ENCODE measurements at regions not wholly inside any gene's neighbourhood (a gene's known extent, or its start where the extent isn't known, plus 50 kb on each side); places are given as distances from the start of the nearest gene placed in this dataset.
"Not testable (repeated sequence)": the region's sequence is repeated elsewhere in the genome, so short reads cannot be mapped to it uniquely, and the experiment has no call there.

GRCh38 chr18:35827275-35827902 is 145.1 kb upstream of the RMP24 start:
- DNase-seq: no peak

GRCh38 chr18:35827903-35828275 is 144.6 kb upstream of the RMP24 start:
- DNase-seq: no peak

GRCh38 chr18:35828591-35828990 is 143.9 kb upstream of the RMP24 start:
- DNase-seq: no peak

- DNase-seq: no peak
These were observed 137.1 kb upstream of the RMP24 start for GRCh38 chr18:35835366-35835765.

GRCh38 chr18:35835833-35836232 is 136.6 kb upstream of the RMP24 start:
- no peak for DNase-seq

- DNase-seq: no peak
These were observed 135.5 kb upstream of the RMP24 start for GRCh38 chr18:35836932-35837331.

- DNase-seq: no peak
These were observed 134.5 kb upstream of the RMP24 start for GRCh38 chr18:35837922-35838496.

- no peak for DNase-seq
These were observed 131.2 kb upstream of the RMP24 start for GRCh38 chr18:35841283-35841682.

- no peak for DNase-seq
These were observed 129.9 kb upstream of the RMP24 start for GRCh38 chr18:35842536-35842935.

GRCh38 chr18:35848321-35848720 is 124.2 kb upstream of the RMP24 start:
- DNase-seq: not testable (repeated sequence)

- not testable (repeated sequence) for DNase-seq
These were observed 123.2 kb upstream of the RMP24 start for GRCh38 chr18:35849241-35849640.

- no peak for DNase-seq
These were observed 121.1 kb upstream of the RMP24 start for GRCh38 chr18:35851286-35851970.

GRCh38 chr18:35852786-35853185 is 119.7 kb upstream of the RMP24 start:
- no peak for DNase-seq

- no peak for DNase-seq
These were observed 118.4 kb upstream of the RMP24 start for GRCh38 chr18:35854095-35854494.

GRCh38 chr18:35856178-35856577 is 116.3 kb upstream of the RMP24 start:
- no peak for DNase-seq

- not testable (repeated sequence) for DNase-seq
These were observed 115.8 kb upstream of the RMP24 start for GRCh38 chr18:35856721-35857120.

GRCh38 chr18:35857581-35857980 is 114.9 kb upstream of the RMP24 start:
- not testable (repeated sequence) for DNase-seq

- no peak for DNase-seq
These were observed 110.9 kb upstream of the RMP24 start for GRCh38 chr18:35861367-35862118.

- DNase-seq: no peak
These were observed 110.3 kb upstream of the RMP24 start for GRCh38 chr18:35862119-35862640.

- DNase-seq: no peak
These were observed 107.6 kb upstream of the RMP24 start for GRCh38 chr18:35864916-35865315.

GRCh38 chr18:35868915-35869314 is 103.6 kb upstream of the RMP24 start:
- no peak for DNase-seq

GRCh38 chr18:35871337-35871736 is 101.1 kb upstream of the RMP24 start:
- DNase-seq: no peak

GRCh38 chr18:35875566-35875965 is 96.9 kb upstream of the RMP24 start:
- no peak for DNase-seq
